ENCODE measurements at regions not wholly inside any gene's neighbourhood (a gene's known extent, or its start where the extent isn't known, plus 50 kb on each side); places are given as distances from the start of the nearest gene placed in this dataset.

GRCh38 chr1:29499104-29499650 lies 262.9 kb downstream of the PTPRU start:
- peaks cover 2 to 12% of the 10 kb centered on the region in 2 experiments for H3K9me3 ChIP-seq (ENCODE audit: control insufficient read depth in 2 of 2, low read length in 2 of 2)
- Mint-ChIP-seq H3K36me3 (no peaks in the 10 kb centered on the region), H3K27me3 (peaks cover 4% of the 10 kb centered on the region), H3K27ac (no peak overlapping the region), H3K9me3 (peaks cover 0 to 22% (median 4%) of the 10 kb centered on the region in 7 donors), H3K4me3 (no peak overlapping the region), H3K4me1 (no peaks in the 10 kb centered on the region)
- H3K4me3 ChIP-seq (ENCODE audit: low read depth, low read length): no peak overlapping the region
- H3K27ac ChIP-seq (ENCODE audit: insufficient read depth, low read length, poor library complexity, severe bottlenecking): no peak overlapping the region
- H3K4me1 ChIP-seq (ENCODE audit: control insufficient read depth, insufficient read depth, low read length, poor library complexity, severe bottlenecking): no peaks in the 10 kb centered on the region
- no peaks in the 10 kb centered on the region for H3K36me3 ChIP-seq (ENCODE audit: control insufficient read depth, insufficient read depth, low read length)
- no peaks in the 10 kb centered on the region for H3K27me3 ChIP-seq (ENCODE audit: control insufficient read depth, insufficient read depth, low read length)
- ATAC-seq (ENCODE audit: low read depth in 2 of 2): no peak
- no peak for DNase-seq

GRCh38 chr1:29498126-29499103 lies 262.1 kb downstream of the PTPRU start:
- DNase-seq (no peak), ATAC-seq (ENCODE audit: low read depth in 2 of 2) (no peak)
- Mint-ChIP-seq H3K9me3 (peaks cover 0 to 22% (median 4%) of the 10 kb centered on the region in 7 donors), H3K4me1 (no peaks in the 10 kb centered on the region), H3K36me3 (no peaks in the 10 kb centered on the region), H3K4me3 (no peak overlapping the region), H3K27me3 (peaks cover 4% of the 10 kb centered on the region), H3K27ac (no peak overlapping the region)
- H3K9me3 ChIP-seq (ENCODE audit: control insufficient read depth in 2 of 2, low read length in 2 of 2): peaks cover 2 to 12% of the 10 kb centered on the region in 2 experiments
- H3K4me1 ChIP-seq (ENCODE audit: control insufficient read depth, insufficient read depth, low read length, poor library complexity, severe bottlenecking): no peaks in the 10 kb centered on the region
- H3K27me3 ChIP-seq (ENCODE audit: control insufficient read depth, insufficient read depth, low read length): no peaks in the 10 kb centered on the region
- H3K36me3 ChIP-seq (ENCODE audit: control insufficient read depth, insufficient read depth, low read length): no peaks in the 10 kb centered on the region
- H3K27ac ChIP-seq (ENCODE audit: insufficient read depth, low read length, poor library complexity, severe bottlenecking): no peak overlapping the region
- no peak overlapping the region for H3K4me3 ChIP-seq (ENCODE audit: low read depth, low read length)

- peaks cover 0 to 22% (median 3%) of the 10 kb centered on the region in 7 donors for H3K9me3 Mint-ChIP-seq
- no peak for ATAC-seq (ENCODE audit: low read depth in 2 of 2)
- H3K27me3 Mint-ChIP-seq: peaks cover 4% of the 10 kb centered on the region
- no peak for DNase-seq
- no peak overlapping the region for H3K27ac Mint-ChIP-seq
- H3K4me1 Mint-ChIP-seq: no peaks in the 10 kb centered on the region
- Histone ChIP-seq H3K27me3 (ENCODE audit: control insufficient read depth, insufficient read depth, low read length) (no peaks in the 10 kb centered on the region), H3K9me3 (ENCODE audit: control insufficient read depth in 2 of 2, low read length in 2 of 2) (peaks cover 2 to 12% of the 10 kb centered on the region in 2 experiments), H3K27ac (ENCODE audit: insufficient read depth, low read length, poor library complexity, severe bottlenecking) (no peak overlapping the region), H3K4me3 (ENCODE audit: low read depth, low read length) (no peak overlapping the region), H3K36me3 (ENCODE audit: control insufficient read depth, insufficient read depth, low read length) (no peaks in the 10 kb centered on the region), H3K4me1 (ENCODE audit: control insufficient read depth, insufficient read depth, low read length, poor library complexity, severe bottlenecking) (no peaks in the 10 kb centered on the region)
- H3K4me3 Mint-ChIP-seq: no peak overlapping the region
- no peaks in the 10 kb centered on the region for H3K36me3 Mint-ChIP-seq
Observed at GRCh38 chr1:29497395-29498125, 261.2 kb downstream of the PTPRU start.

- Histone ChIP-seq H3K4me1 (ENCODE audit: control insufficient read depth, insufficient read depth, low read length, poor library complexity, severe bottlenecking) (no peaks in the 10 kb centered on the region), H3K9me3 (ENCODE audit: control insufficient read depth in 2 of 2, low read length in 2 of 2) (peaks cover 2 to 12% of the 10 kb centered on the region in 2 experiments), H3K36me3 (ENCODE audit: control insufficient read depth, insufficient read depth, low read length) (no peaks in the 10 kb centered on the region), H3K27ac (ENCODE audit: insufficient read depth, low read length, poor library complexity, severe bottlenecking) (no peak overlapping the region), H3K27me3 (ENCODE audit: control insufficient read depth, insufficient read depth, low read length) (no peaks in the 10 kb centered on the region), H3K4me3 (ENCODE audit: low read depth, low read length) (no peak overlapping the region)
- no peak overlapping the region for H3K27ac Mint-ChIP-seq
- H3K9me3 Mint-ChIP-seq: peaks cover 0 to 22% (median 3%) of the 10 kb centered on the region in 7 donors
- no peaks in the 10 kb centered on the region for H3K4me1 Mint-ChIP-seq
- H3K27me3 Mint-ChIP-seq: peaks cover 4% of the 10 kb centered on the region
- H3K4me3 Mint-ChIP-seq: no peak overlapping the region
- no peak for ATAC-seq (ENCODE audit: low read depth in 2 of 2)
- no peak for DNase-seq
- no peaks in the 10 kb centered on the region for H3K36me3 Mint-ChIP-seq
Observed at GRCh38 chr1:29496701-29497100, 260.4 kb downstream of the PTPRU start.

GRCh38 chr1:29490204-29490934 lies 254.0 kb downstream of the PTPRU start:
- H3K27me3 Mint-ChIP-seq: no peaks in the 10 kb centered on the region
- Histone ChIP-seq H3K27me3 (ENCODE audit: control insufficient read depth, insufficient read depth, low read length) (no peaks in the 10 kb centered on the region), H3K4me1 (ENCODE audit: control insufficient read depth, insufficient read depth, low read length, poor library complexity, severe bottlenecking) (no peaks in the 10 kb centered on the region), H3K36me3 (ENCODE audit: control insufficient read depth, insufficient read depth, low read length) (no peaks in the 10 kb centered on the region), H3K27ac (ENCODE audit: insufficient read depth, low read length, poor library complexity, severe bottlenecking) (no peak overlapping the region), H3K4me3 (ENCODE audit: low read depth, low read length) (no peak overlapping the region), H3K9me3 (ENCODE audit: control insufficient read depth in 2 of 2, low read length in 2 of 2) (no peaks in the 10 kb centered on the region)
- H3K4me3 Mint-ChIP-seq: no peak overlapping the region
- ATAC-seq (ENCODE audit: low read depth in 2 of 2) (no peak), DNase-seq (no peak)
- no peaks in the 10 kb centered on the region for H3K36me3 Mint-ChIP-seq
- no peaks in the 10 kb centered on the region for H3K4me1 Mint-ChIP-seq
- H3K27ac Mint-ChIP-seq: no peak overlapping the region
- peaks cover 0 to 8% (median 0%) of the 10 kb centered on the region in 7 donors for H3K9me3 Mint-ChIP-seq

GRCh38 chr1:29489471-29489870 lies 253.1 kb downstream of the PTPRU start:
- no peak overlapping the region for H3K4me3 Mint-ChIP-seq

GRCh38 chr1:29488794-29489311 lies 252.5 kb downstream of the PTPRU start:
- no peak for DNase-seq
- Histone ChIP-seq H3K27ac (ENCODE audit: insufficient read depth, low read length, poor library complexity, severe bottlenecking) (no peak overlapping the region), H3K4me3 (ENCODE audit: low read depth, low read length) (no peak overlapping the region), H3K36me3 (ENCODE audit: control insufficient read depth, insufficient read depth, low read length) (no peaks in the 10 kb centered on the region), H3K9me3 (ENCODE audit: control insufficient read depth in 2 of 2, low read length in 2 of 2) (no peaks in the 10 kb centered on the region), H3K4me1 (ENCODE audit: control insufficient read depth, insufficient read depth, low read length, poor library complexity, severe bottlenecking) (no peaks in the 10 kb centered on the region), H3K27me3 (ENCODE audit: control insufficient read depth, insufficient read depth, low read length) (peaks cover 3% of the 10 kb centered on the region)
- no peak overlapping the region for H3K27ac Mint-ChIP-seq
- no peak for ATAC-seq (ENCODE audit: low read depth in 2 of 2)
- no peaks in the 10 kb centered on the region for H3K4me1 Mint-ChIP-seq
- H3K9me3 Mint-ChIP-seq: no peaks in the 10 kb centered on the region
- no peak overlapping the region for H3K4me3 Mint-ChIP-seq
- H3K27me3 Mint-ChIP-seq: no peaks in the 10 kb centered on the region
- no peaks in the 10 kb centered on the region for H3K36me3 Mint-ChIP-seq

More at GRCh38 chr1:29489471-29489870, 253.1 kb downstream of the PTPRU start:
- H3K27ac Mint-ChIP-seq: no peak overlapping the region
- Histone ChIP-seq H3K27ac (ENCODE audit: insufficient read depth, low read length, poor library complexity, severe bottlenecking) (no peak overlapping the region), H3K4me3 (ENCODE audit: low read depth, low read length) (no peak overlapping the region), H3K4me1 (ENCODE audit: control insufficient read depth, insufficient read depth, low read length, poor library complexity, severe bottlenecking) (no peaks in the 10 kb centered on the region), H3K27me3 (ENCODE audit: control insufficient read depth, insufficient read depth, low read length) (peaks cover 1% of the 10 kb centered on the region), H3K36me3 (ENCODE audit: control insufficient read depth, insufficient read depth, low read length) (no peaks in the 10 kb centered on the region), H3K9me3 (ENCODE audit: control insufficient read depth in 2 of 2, low read length in 2 of 2) (no peaks in the 10 kb centered on the region)
- H3K27me3 Mint-ChIP-seq: no peaks in the 10 kb centered on the region
- DNase-seq (no peak), ATAC-seq (ENCODE audit: low read depth in 2 of 2) (no peak)
- no peaks in the 10 kb centered on the region for H3K36me3 Mint-ChIP-seq
- H3K4me1 Mint-ChIP-seq: no peaks in the 10 kb centered on the region
- H3K9me3 Mint-ChIP-seq: peaks cover 0 to 2% (median 0%) of the 10 kb centered on the region in 7 donors
